ENCODE measurements at regions not wholly inside any gene's neighbourhood (a gene's known extent, or its start where the extent isn't known, plus 50 kb on each side); places are given as distances from the start of the nearest gene placed in this dataset.

GRCh38 chr3:30443756-30444673 is 162.4 kb upstream of the TGFBR2 start:
- DNase-seq = no peak
- H3K27ac ChIP-seq = peak overlapping the region; percentile 76 to 77
- intact Hi-C loops (cut with DNase I; ENCODE audit: low total_unique reads) = loop anchor here (10.0 kb wide), 1 partner anchor 89 kb away; no protein-coding TSS in a partner anchor
- H3K4me1 ChIP-seq = peaks cover 0 to 65% (median 32%) of the 10 kb centered on the region in 4 donors
- no peaks in the 10 kb centered on the region for H3K27me3 ChIP-seq
- peak in 1 of 2 experiments; percentile 30 for TF ChIP-seq CTCF (IDR thresholded peaks at IDR 0.05)
- H3K9me3 ChIP-seq = no peaks in the 10 kb centered on the region
- H3K4me3 ChIP-seq = no peak overlapping the region
- no peaks in the 10 kb centered on the region for H3K36me3 ChIP-seq

- Histone ChIP-seq H3K9me3 (no peaks in the 10 kb centered on the region), H3K36me3 (no peaks in the 10 kb centered on the region), H3K27ac (no peak overlapping the region), H3K4me3 (no peak overlapping the region), H3K4me1 (peaks cover 0 to 30% (median 8%) of the 10 kb centered on the region in 4 donors), H3K27me3 (no peaks in the 10 kb centered on the region)
- TF ChIP-seq CTCF (IDR thresholded peaks at IDR 0.05) = no peak
- intact Hi-C loops (cut with DNase I; ENCODE audit: low total_unique reads) = loop anchor here (10.0 kb wide), 1 partner anchor 94 kb away; no protein-coding TSS in a partner anchor
- DNase-seq = no peak
Observed at GRCh38 chr3:30448450-30449289, 157.7 kb upstream of the TGFBR2 start.

GRCh38 chr3:30449290-30449632 is 157.1 kb upstream of the TGFBR2 start:
- no peak overlapping the region for H3K4me3 ChIP-seq
- no peaks in the 10 kb centered on the region for H3K9me3 ChIP-seq
- no peaks in the 10 kb centered on the region for H3K36me3 ChIP-seq
- no peak for TF ChIP-seq CTCF (IDR thresholded peaks at IDR 0.05)
- intact Hi-C loops (cut with DNase I; ENCODE audit: low total_unique reads) = loop anchor here (10.0 kb wide), 1 partner anchor 94 kb away; no protein-coding TSS in a partner anchor
- no peaks in the 10 kb centered on the region for H3K27me3 ChIP-seq
- DNase-seq = no peak
- H3K27ac ChIP-seq = no peak overlapping the region
- H3K4me1 ChIP-seq = peaks cover 0 to 30% (median 6%) of the 10 kb centered on the region in 4 donors

- TF ChIP-seq CTCF (IDR thresholded peaks at IDR 0.05) = no peak
- no peak for DNase-seq
- H3K4me1 ChIP-seq = peaks cover 0 to 45% (median 18%) of the 10 kb centered on the region in 4 donors
- intact Hi-C loops (cut with DNase I; ENCODE audit: low total_unique reads) = no loop called here
- no peaks in the 10 kb centered on the region for H3K36me3 ChIP-seq
- H3K4me3 ChIP-seq = no peak overlapping the region
- no peaks in the 10 kb centered on the region for H3K9me3 ChIP-seq
- peak overlapping the region; percentile 27 to 70 for H3K27ac ChIP-seq
- no peaks in the 10 kb centered on the region for H3K27me3 ChIP-seq
Observed at GRCh38 chr3:30452446-30452845, 154.0 kb upstream of the TGFBR2 start.

- DNase-seq = no peak
- Histone ChIP-seq H3K9me3 (peaks cover 0 to under 1% (median 0%) of the 10 kb centered on the region in 3 donors), H3K36me3 (no peaks in the 10 kb centered on the region), H3K4me1 (peaks cover 0 to 56% (median 19%) of the 10 kb centered on the region in 4 donors), H3K27ac (peak overlapping the region; percentile 36 to 70), H3K27me3 (no peaks in the 10 kb centered on the region), H3K4me3 (no peak overlapping the region)
- intact Hi-C loops (cut with DNase I; ENCODE audit: low total_unique reads) = no loop called here
- no peak for TF ChIP-seq CTCF (IDR thresholded peaks at IDR 0.05)
Observed at GRCh38 chr3:30453360-30454039, 152.9 kb upstream of the TGFBR2 start.

Measured in tibial artery (tissue), 4 donors.